ENCODE measurements at regions not wholly inside any gene's neighbourhood (a gene's known extent, or its start where the extent isn't known, plus 50 kb on each side); places are given as distances from the start of the nearest gene placed in this dataset.
"Not testable (repeated sequence)": the region's sequence is repeated elsewhere in the genome, so short reads cannot be mapped to it uniquely, and the experiment has no call there.

DNA sequence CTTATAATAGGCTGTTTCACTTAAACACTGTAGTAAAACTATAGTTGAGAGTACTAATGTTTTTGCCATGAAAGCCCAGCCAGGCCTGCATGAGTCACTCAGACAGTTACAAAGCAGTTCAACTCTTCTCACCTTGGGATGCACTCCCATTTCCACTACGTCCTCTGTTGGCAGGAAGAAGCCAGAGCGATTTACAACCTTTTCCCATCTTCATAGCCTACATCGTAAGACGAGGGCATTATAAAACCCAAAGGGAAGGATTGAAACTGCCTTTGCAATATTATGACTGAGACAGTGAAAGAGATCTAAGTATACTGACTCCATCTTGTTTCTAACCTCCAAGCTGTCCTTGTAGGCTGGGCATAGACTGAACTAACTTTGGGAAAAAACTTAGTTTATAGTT lies 71.8 kb upstream of the CSF1 start:
- Mint-ChIP-seq H3K4me1 (no peaks in the 10 kb centered on the region), H3K27ac (no peak overlapping the region), H3K9me3 (peaks cover 20% of the 10 kb centered on the region), H3K36me3 (ENCODE audit: low read depth) (peaks cover 5% of the 10 kb centered on the region), H3K4me3 (no peak overlapping the region), H3K27me3 (ENCODE audit: low read depth) (peaks cover 3% of the 10 kb centered on the region)
- TF ChIP-seq, protein P1, sequence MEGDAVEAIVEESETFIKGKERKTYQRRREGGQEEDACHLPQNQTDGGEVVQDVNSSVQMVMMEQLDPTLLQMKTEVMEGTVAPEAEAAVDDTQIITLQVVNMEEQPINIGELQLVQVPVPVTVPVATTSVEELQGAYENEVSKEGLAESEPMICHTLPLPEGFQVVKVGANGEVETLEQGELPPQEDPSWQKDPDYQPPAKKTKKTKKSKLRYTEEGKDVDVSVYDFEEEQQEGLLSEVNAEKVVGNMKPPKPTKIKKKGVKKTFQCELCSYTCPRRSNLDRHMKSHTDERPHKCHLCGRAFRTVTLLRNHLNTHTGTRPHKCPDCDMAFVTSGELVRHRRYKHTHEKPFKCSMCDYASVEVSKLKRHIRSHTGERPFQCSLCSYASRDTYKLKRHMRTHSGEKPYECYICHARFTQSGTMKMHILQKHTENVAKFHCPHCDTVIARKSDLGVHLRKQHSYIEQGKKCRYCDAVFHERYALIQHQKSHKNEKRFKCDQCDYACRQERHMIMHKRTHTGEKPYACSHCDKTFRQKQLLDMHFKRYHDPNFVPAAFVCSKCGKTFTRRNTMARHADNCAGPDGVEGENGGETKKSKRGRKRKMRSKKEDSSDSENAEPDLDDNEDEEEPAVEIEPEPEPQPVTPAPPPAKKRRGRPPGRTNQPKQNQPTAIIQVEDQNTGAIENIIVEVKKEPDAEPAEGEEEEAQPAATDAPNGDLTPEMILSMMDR (IDR thresholded peaks at IDR 0.05; ENCODE audit: unreplicated experiment in 3 of 3): no peak

DNA sequence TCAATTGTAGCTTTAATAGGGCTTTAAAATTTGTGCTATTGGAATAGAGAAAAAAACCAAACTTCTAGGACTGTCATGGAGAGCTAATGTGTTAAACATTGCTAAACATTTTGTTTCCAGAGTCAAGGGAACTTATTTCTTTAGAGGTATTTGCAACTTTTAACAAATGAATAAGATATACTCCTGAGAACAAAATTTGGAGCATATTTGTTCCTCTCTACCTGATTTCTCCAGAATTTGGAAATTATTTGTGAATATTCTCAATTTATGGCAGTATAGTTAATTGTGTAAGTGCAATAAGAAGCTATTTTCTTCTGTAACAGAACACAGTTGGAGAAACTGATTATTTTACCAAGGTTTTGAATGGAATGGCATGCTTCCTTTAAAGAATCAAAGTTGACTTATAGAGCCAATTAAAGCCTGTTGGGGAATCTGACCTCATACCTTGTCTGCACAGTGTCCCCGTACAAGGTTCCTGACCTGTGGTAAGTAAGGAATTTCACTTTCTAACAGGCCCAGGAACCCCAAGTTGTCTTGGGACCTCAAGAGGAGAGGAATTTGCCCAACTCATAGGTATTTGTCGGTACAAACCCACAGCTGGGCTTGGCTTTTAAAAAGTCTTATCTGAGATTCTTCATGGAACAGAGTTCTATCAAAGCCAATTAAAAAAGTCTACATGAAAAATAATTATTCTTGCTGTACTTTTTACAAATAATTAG lies 72.6 kb upstream of the CSF1 start:
- Mint-ChIP-seq H3K27me3 (ENCODE audit: low read depth) (peaks cover 3% of the 10 kb centered on the region), H3K36me3 (ENCODE audit: low read depth) (peaks cover 5% of the 10 kb centered on the region), H3K27ac (no peak overlapping the region), H3K4me1 (no peaks in the 10 kb centered on the region), H3K4me3 (no peak overlapping the region), H3K9me3 (peaks cover 23% of the 10 kb centered on the region)
- TF ChIP-seq, protein P1 (IDR thresholded peaks at IDR 0.05; ENCODE audit: unreplicated experiment in 3 of 3): no peak

DNA sequence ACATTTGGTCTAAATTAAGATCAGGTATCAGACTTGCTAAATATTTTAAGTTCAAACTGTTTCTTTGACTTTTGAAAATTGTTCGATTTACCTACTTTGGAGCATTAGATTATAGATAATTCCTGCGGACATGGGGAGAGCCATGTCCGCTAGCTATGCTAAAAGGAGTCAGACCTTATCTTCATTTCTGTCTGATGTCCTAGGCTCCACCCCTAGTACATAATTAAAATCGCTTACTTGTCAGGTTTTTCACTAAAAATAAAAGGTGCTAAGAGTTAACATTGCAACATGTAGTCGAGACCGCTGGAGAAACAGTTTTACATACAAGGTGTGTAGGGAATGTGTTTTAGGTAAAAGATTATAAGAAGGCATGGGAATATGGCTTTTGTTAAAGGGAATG lies 71.9 kb upstream of the EPS8L3 start:
- H3K27me3 Mint-ChIP-seq (ENCODE audit: low read depth); H3K4me1 Mint-ChIP-seq; H3K36me3 Mint-ChIP-seq (ENCODE audit: low read depth); H3K4me3 Mint-ChIP-seq; H3K27ac Mint-ChIP-seq: not testable (repeated sequence)
- peaks cover 21% of the 10 kb centered on the region for H3K9me3 Mint-ChIP-seq

DNA sequence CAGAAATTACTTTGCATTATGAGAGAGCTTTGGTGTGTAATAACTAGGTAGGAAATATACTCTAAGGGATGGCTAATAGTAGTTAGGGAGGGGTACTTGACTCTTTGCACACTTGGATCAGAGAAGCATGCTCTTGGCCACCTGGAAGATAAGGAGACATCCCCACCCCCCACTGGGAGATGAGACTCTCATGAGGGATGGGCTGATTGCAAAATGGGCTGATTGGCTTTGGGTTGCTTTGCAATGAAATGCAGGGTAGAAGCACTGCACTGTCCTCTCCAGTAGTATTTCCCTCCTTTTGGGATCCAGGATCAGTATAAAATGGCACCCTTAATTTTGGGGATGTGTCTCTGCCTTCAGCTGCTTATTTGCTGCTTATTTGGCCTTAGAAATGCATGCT lies 71.2 kb upstream of the EPS8L3 start:
- Mint-ChIP-seq H3K27ac (no peak overlapping the region), H3K4me1 (no peaks in the 10 kb centered on the region), H3K9me3 (peaks cover 19% of the 10 kb centered on the region), H3K4me3 (no peak overlapping the region), H3K27me3 (ENCODE audit: low read depth) (peaks cover 3% of the 10 kb centered on the region), H3K36me3 (ENCODE audit: low read depth) (peaks cover 5% of the 10 kb centered on the region)
- TF ChIP-seq, protein P1 (IDR thresholded peaks at IDR 0.05; ENCODE audit: unreplicated experiment in 3 of 3): no peak

DNA sequence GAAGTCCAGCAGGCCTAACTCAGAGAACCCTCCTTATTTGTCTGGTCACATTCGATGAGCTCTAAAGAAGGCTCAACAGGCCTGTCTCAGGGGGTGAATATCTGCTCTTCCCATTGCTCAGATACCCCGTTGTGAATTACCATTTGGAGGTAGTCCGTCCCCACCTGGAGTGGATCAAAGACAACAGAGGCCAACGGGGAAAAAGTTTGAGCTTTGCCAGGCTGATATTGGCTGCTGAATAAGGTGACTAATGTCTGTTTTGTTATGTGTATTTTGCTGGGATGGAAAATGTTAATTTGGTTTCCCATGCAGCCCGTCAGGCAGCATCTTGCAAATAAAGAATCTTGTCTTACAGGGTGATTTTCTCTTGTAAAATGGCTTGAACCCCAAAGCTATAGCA lies 69.2 kb upstream of the EPS8L3 start:
- Mint-ChIP-seq H3K36me3 (ENCODE audit: low read depth) (peaks cover 5% of the 10 kb centered on the region), H3K27ac (no peak overlapping the region), H3K27me3 (ENCODE audit: low read depth) (peaks cover 6% of the 10 kb centered on the region), H3K9me3 (peaks cover 16% of the 10 kb centered on the region), H3K4me3 (no peak overlapping the region), H3K4me1 (no peaks in the 10 kb centered on the region)
- TF ChIP-seq, protein P1 (IDR thresholded peaks at IDR 0.05; ENCODE audit: unreplicated experiment in 3 of 3): no peak

DNA sequence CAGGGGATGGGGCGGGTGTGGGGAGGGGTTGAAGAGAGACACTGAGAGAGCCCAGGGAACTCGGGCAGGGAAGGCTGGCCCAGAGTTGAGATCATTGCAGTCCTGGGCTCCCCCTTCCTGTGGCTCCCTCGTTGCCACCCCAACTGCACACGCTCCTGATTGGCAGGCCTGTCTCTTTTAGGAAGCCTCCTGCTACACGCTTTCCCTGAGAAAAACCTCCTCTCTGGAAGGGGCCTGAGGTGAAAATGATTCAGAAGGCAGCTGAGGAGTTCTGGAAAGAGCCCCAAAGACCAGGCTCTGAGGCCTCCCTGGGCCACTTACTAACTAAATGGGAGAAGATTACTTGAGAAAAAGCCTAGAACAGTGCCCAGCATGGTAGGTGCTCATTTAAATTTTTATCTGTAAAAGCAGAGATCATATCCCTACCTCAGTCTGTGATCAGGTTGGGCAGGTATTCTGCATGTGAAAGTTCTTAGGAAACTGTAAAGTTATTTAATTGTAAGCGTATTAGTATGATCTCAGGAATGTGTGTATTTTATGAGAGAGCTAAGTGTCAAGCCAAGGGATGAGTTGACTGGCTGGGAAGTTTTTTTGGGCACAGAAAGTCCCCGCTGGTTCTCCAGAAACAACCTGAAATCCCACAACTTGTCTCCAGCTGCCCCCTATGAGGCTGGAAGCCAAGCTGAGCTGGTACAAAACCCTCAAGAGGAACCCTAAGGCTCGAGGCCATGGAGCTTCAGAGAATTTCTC lies 65.2 kb upstream of the EPS8L3 start:
- H3K4me1 Mint-ChIP-seq: peaks cover 6% of the 10 kb centered on the region
- peaks cover 8% of the 10 kb centered on the region for H3K27me3 Mint-ChIP-seq (ENCODE audit: low read depth)
- H3K4me3 Mint-ChIP-seq: no peak overlapping the region
- TF ChIP-seq, protein P1 (IDR thresholded peaks at IDR 0.05; ENCODE audit: unreplicated experiment in 3 of 3): no peak
- no peak overlapping the region for H3K27ac Mint-ChIP-seq
- no peaks in the 10 kb centered on the region for H3K36me3 Mint-ChIP-seq (ENCODE audit: low read depth)
- peaks cover 3% of the 10 kb centered on the region for H3K9me3 Mint-ChIP-seq
